ENCODE measurements at regions not wholly inside any gene's neighbourhood (a gene's known extent, or its start where the extent isn't known, plus 50 kb on each side); places are given as distances from the start of the nearest gene placed in this dataset.

- no peaks in the 10 kb centered on the region for H3K9me3 ChIP-seq
- in situ Hi-C loops (cut with MboI; ENCODE audit: low pct_ligation_motif_present in 1 of 4, low pct_unique_long_range_greater_than_20kb in 1 of 4, low sequenced_read_pairs in 3 of 4): no loop called here
- TF ChIP-seq POLR2A (IDR thresholded peaks at IDR 0.05) (no peak), CTCF (IDR thresholded peaks at IDR 0.05) (no peak), EP300 (IDR thresholded peaks at IDR 0.05; ENCODE audit: low read depth) (no peak), POLR2AphosphoS5 (IDR thresholded peaks at IDR 0.05) (no peak)
Measured at GRCh38 chr3:96706509-96706908, 107.9 kb upstream of the EPHA6 start.

GRCh38 chr3:96711816-96712215, 102.6 kb upstream of the EPHA6 start:
- no peak for DNase-seq
- Histone ChIP-seq H3K9me3 (no peaks in the 10 kb centered on the region), H3K4me3 (no peak overlapping the region), H3K27me3 (no peaks in the 10 kb centered on the region), H3K4me1 (no peaks in the 10 kb centered on the region), H3K36me3 (no peaks in the 10 kb centered on the region), H3K27ac (no peak overlapping the region)
- intact Hi-C loops (cut with DNase I; ENCODE audit: low total_unique reads) (no loop called here), in situ Hi-C loops (cut with MboI; ENCODE audit: low pct_ligation_motif_present in 1 of 4, low pct_unique_long_range_greater_than_20kb in 1 of 4, low sequenced_read_pairs in 3 of 4) (no loop called here)
- WGBS, 2 donors (ENCODE audit: low coverage in 1 of 2): 30 to 59% methylated on average over 1 to 2 of the region's 2 CpGs
- TF ChIP-seq POLR2A (IDR thresholded peaks at IDR 0.05): no peak
- TF ChIP-seq EP300 (IDR thresholded peaks at IDR 0.05; ENCODE audit: low read depth): no peak
- TF ChIP-seq POLR2AphosphoS5 (IDR thresholded peaks at IDR 0.05): no peak
- no peak for TF ChIP-seq CTCF (IDR thresholded peaks at IDR 0.05)

More at GRCh38 chr3:96706509-96706908, 107.9 kb upstream of the EPHA6 start:
- Histone ChIP-seq H3K4me1 (peaks cover 0 to 6% (median 0%) of the 10 kb centered on the region in 4 donors), H3K36me3 (no peaks in the 10 kb centered on the region), H3K27me3 (no peaks in the 10 kb centered on the region), H3K4me3 (no peak overlapping the region), H3K27ac (no peak overlapping the region)
- no peak for DNase-seq
- intact Hi-C loops (cut with DNase I; ENCODE audit: low total_unique reads): no loop called here

GRCh38 chr3:96712792-96713191, 101.6 kb upstream of the EPHA6 start:
- no peaks in the 10 kb centered on the region for H3K36me3 ChIP-seq
- TF ChIP-seq CTCF (IDR thresholded peaks at IDR 0.05) (no peak), POLR2A (IDR thresholded peaks at IDR 0.05) (no peak), POLR2AphosphoS5 (IDR thresholded peaks at IDR 0.05) (no peak), EP300 (IDR thresholded peaks at IDR 0.05; ENCODE audit: low read depth) (no peak)
- H3K4me1 ChIP-seq: no peaks in the 10 kb centered on the region
- H3K27ac ChIP-seq: no peak overlapping the region
- in situ Hi-C loops (cut with MboI; ENCODE audit: low pct_ligation_motif_present in 1 of 4, low pct_unique_long_range_greater_than_20kb in 1 of 4, low sequenced_read_pairs in 3 of 4): no loop called here
- no peak for DNase-seq
- intact Hi-C loops (cut with DNase I; ENCODE audit: low total_unique reads): no loop called here
- H3K9me3 ChIP-seq: no peaks in the 10 kb centered on the region
- H3K4me3 ChIP-seq: no peak overlapping the region
- 32 to 38% methylated on average over 2 of the region's 2 CpGs for WGBS, 2 donors (ENCODE audit: low coverage in 1 of 2)
- no peaks in the 10 kb centered on the region for H3K27me3 ChIP-seq

- TF ChIP-seq CTCF (IDR thresholded peaks at IDR 0.05) (no peak), POLR2AphosphoS5 (IDR thresholded peaks at IDR 0.05) (no peak), EP300 (IDR thresholded peaks at IDR 0.05; ENCODE audit: low read depth) (no peak), POLR2A (IDR thresholded peaks at IDR 0.05) (no peak)
- no peaks in the 10 kb centered on the region for H3K9me3 ChIP-seq
- intact Hi-C loops (cut with DNase I; ENCODE audit: low total_unique reads): no loop called here
- H3K4me3 ChIP-seq: no peak overlapping the region
- no peak overlapping the region for H3K27ac ChIP-seq
- no peak for DNase-seq
- H3K27me3 ChIP-seq: no peaks in the 10 kb centered on the region
- in situ Hi-C loops (cut with MboI; ENCODE audit: low pct_ligation_motif_present in 1 of 4, low pct_unique_long_range_greater_than_20kb in 1 of 4, low sequenced_read_pairs in 3 of 4): no loop called here
- 53 to 73% methylated on average over 3 of the region's 3 CpGs for WGBS, 2 donors (ENCODE audit: low coverage in 1 of 2)
- H3K36me3 ChIP-seq: no peaks in the 10 kb centered on the region
- no peaks in the 10 kb centered on the region for H3K4me1 ChIP-seq
Measured at GRCh38 chr3:96719921-96720320, 94.5 kb upstream of the EPHA6 start.

All from transverse colon (tissue), 4 donors.